ENCODE measurements at regions not wholly inside any gene's neighbourhood (a gene's known extent, or its start where the extent isn't known, plus 50 kb on each side); places are given as distances from the start of the nearest gene placed in this dataset.

DNA sequence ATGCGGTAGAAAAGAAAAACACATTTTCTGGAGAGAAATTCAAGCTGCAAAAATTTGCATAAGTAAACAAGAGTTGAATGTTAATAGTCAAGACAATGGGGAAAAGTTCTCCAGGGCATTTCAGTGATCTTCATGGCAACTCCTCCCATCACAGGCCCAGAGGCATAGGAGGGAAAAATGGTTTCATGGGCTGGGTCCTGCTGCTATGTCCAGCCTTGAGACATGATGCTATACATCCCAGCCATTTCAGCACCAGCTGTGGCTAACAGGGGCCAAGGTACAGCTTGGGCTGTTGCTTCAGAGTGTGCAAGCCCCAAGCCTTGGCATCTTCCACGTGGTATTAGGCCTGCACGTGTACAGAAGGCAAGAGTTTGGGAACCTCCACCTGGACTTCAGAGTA lies 118.6 kb upstream of the DLGAP1 start:
- no peaks in the 10 kb centered on the region for H3K36me3 ChIP-seq
- H3K27ac ChIP-seq: no peak overlapping the region
- no peak for FAIRE-seq
- TF ChIP-seq, protein P1, sequence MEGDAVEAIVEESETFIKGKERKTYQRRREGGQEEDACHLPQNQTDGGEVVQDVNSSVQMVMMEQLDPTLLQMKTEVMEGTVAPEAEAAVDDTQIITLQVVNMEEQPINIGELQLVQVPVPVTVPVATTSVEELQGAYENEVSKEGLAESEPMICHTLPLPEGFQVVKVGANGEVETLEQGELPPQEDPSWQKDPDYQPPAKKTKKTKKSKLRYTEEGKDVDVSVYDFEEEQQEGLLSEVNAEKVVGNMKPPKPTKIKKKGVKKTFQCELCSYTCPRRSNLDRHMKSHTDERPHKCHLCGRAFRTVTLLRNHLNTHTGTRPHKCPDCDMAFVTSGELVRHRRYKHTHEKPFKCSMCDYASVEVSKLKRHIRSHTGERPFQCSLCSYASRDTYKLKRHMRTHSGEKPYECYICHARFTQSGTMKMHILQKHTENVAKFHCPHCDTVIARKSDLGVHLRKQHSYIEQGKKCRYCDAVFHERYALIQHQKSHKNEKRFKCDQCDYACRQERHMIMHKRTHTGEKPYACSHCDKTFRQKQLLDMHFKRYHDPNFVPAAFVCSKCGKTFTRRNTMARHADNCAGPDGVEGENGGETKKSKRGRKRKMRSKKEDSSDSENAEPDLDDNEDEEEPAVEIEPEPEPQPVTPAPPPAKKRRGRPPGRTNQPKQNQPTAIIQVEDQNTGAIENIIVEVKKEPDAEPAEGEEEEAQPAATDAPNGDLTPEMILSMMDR (IDR thresholded peaks at IDR 0.05): no peak
- no peak for ATAC-seq
- WGBS, 2 donors: 41 to 57% methylated on average over 3 of the region's 3 CpGs
- intact Hi-C loops (cut with DNase I): no loop called here
- H3K9me3 ChIP-seq: no peaks in the 10 kb centered on the region
- H3K27me3 ChIP-seq: no peaks in the 10 kb centered on the region
- no peaks in the 10 kb centered on the region for H3K4me1 ChIP-seq
- DNase-seq: no peak
- H3K4me3 ChIP-seq: no peak overlapping the region

DNA sequence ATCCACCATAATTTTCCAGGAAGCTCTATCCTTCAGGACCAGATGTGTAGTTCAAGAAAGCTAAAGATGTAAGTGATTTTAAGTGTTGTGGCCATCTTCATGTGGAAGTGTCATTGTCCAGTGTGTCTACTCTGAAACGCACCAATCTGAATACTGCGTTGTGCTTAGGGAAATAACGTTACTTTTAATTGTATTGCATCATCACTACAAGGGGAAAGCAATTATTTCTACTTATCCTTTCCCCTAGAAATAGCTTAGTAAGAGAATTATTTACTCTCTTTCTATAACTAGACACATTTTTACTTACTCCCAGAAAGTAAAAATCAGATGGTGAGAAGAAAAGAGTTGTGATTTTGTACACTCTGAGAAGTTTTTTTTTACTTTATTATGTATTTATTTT lies 102.4 kb upstream of the DLGAP1 start:
- no peaks in the 10 kb centered on the region for H3K9me3 ChIP-seq
- no peaks in the 10 kb centered on the region for H3K4me1 ChIP-seq
- no peak for DNase-seq
- H3K4me3 ChIP-seq: no peak overlapping the region
- FAIRE-seq: no peak
- H3K27me3 ChIP-seq: no peaks in the 10 kb centered on the region
- TF ChIP-seq, protein P1 (IDR thresholded peaks at IDR 0.05): no peak
- H3K27ac ChIP-seq: no peak overlapping the region
- 54 to 69% methylated on average over 3 of the region's 3 CpGs for WGBS, 2 donors
- H3K36me3 ChIP-seq: no peaks in the 10 kb centered on the region
- ATAC-seq: no peak
- intact Hi-C loops (cut with DNase I): no loop called here

DNA sequence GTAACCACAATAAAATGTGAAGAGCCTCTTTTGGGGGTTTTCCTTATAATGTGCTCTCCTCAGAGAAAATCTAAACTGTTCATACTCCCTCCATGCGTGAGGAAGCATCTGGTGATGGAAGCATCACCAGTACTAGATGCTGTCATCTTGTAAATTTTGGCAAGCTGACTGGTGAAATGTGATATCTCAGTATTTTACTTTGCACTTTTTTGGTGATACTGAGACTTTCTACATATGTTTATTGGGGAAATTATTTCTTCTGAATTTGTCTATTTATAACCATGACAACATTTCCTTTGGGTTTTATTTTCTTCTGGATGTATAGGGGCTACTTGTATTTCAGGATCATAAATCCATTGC lies 95.9 kb upstream of the DLGAP1 start:
- Histone ChIP-seq H3K36me3 (no peaks in the 10 kb centered on the region), H3K27me3 (no peaks in the 10 kb centered on the region), H3K4me1 (no peaks in the 10 kb centered on the region), H3K9me3 (no peaks in the 10 kb centered on the region), H3K4me3 (no peak overlapping the region), H3K27ac (no peak overlapping the region)
- WGBS, 2 donors: 26 to 38% methylated on average over 1 of the region's 1 CpG
- TF ChIP-seq, protein P1 (IDR thresholded peaks at IDR 0.05): no peak
- DNase-seq (no peak), FAIRE-seq (no peak), ATAC-seq (no peak)
- intact Hi-C loops (cut with DNase I): no loop called here

DNA sequence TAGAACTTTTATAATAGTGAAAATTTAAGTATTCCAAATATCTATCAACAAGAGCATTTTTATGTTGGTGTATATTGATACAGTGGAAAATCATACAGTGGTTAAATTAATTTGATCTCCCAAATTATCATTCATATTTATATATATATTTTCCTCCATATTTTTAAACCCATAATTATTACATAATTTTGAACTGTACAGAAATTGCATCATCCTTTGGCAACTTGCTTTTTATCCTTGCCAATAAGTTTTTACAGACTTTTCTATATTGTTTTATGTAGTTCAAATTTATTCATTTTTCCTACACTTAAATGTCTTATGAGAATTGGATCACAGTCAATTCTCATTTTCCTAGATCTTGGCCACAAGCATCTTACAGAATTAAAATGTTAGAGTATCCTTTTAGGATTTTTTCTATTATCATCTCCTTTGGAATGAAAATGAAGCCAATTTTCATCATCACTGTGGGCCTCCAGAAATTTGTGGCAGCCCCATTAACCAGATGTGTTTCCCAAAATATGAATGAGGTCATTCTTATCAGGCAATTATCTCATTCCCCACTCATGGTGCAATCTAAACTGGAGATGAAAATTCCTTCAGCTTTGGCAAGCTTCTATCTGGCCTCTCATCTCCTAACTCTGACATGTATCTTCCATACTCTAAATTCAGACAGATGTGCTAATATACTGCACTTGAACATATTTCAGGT lies 94.2 kb upstream of the DLGAP1 start:
- DNase-seq (no peak), FAIRE-seq (no peak)
- intact Hi-C loops (cut with DNase I): no loop called here

GRCh38 chr18:4547126-4547525 lies 92.0 kb upstream of the DLGAP1 start:
- Histone ChIP-seq H3K27me3 (no peaks in the 10 kb centered on the region), H3K27ac (no peak overlapping the region), H3K4me1 (no peaks in the 10 kb centered on the region), H3K36me3 (no peaks in the 10 kb centered on the region), H3K9me3 (no peaks in the 10 kb centered on the region), H3K4me3 (no peak overlapping the region)
- ATAC-seq (no peak), FAIRE-seq (no peak), DNase-seq (no peak)
- TF ChIP-seq, protein P1 (IDR thresholded peaks at IDR 0.05): no peak
- 57 to 67% methylated on average over 6 of the region's 6 CpGs for WGBS, 2 donors
- intact Hi-C loops (cut with DNase I): no loop called here

More for the DNA sequence above, 94.2 kb upstream of the DLGAP1 start:
- TF ChIP-seq, protein P1 (IDR thresholded peaks at IDR 0.05): no peak
- H3K27ac ChIP-seq: no peak overlapping the region
- no peaks in the 10 kb centered on the region for H3K4me1 ChIP-seq
- no peaks in the 10 kb centered on the region for H3K27me3 ChIP-seq
- no peak for ATAC-seq
- no peak overlapping the region for H3K4me3 ChIP-seq
- no peaks in the 10 kb centered on the region for H3K9me3 ChIP-seq
- no peaks in the 10 kb centered on the region for H3K36me3 ChIP-seq
